Smooth muscle cell (in vitro differentiated cells): ENCODE measurements at regions not wholly inside any gene's neighbourhood (a gene's known extent, or its start where the extent isn't known, plus 50 kb on each side); places are given as distances from the start of the nearest gene placed in this dataset.

ENCODE experiments used
- DNase-seq: peaks from one replicate; lab custom pipeline; 2025; ENCODE audit not compliant: unreplicated experiment; lab: John Stamatoyannopoulos, UW
- H2AFZ ChIP-seq: fragments of 200-600 bp; sonication (generic); 2 replicates; pipeline ENCODE4 v1.6.0; 2016; ENCODE audit warnings: antibody characterized with exemption, low read depth, mild to moderate bottlenecking
- H3F3A ChIP-seq: fragments of 200-600 bp; sonication (generic); 2 replicates; pipeline ENCODE4 v1.6.0; 2017; ENCODE audit warnings: antibody characterized with exemption, low read depth
- H3K27ac ChIP-seq: fragments of 200-600 bp; sonication (generic); 2 replicates; pipeline ENCODE4 v1.5.1; 2016; ENCODE audit warnings: low read depth, mild to moderate bottlenecking
- H3K27me3 ChIP-seq: fragments of 200-600 bp; sonication (generic); 2 replicates; pipeline ENCODE4 v1.6.1; 2016; ENCODE audit warnings: low read depth, mild to moderate bottlenecking
- H3K36me3 ChIP-seq: fragments of 200-600 bp; sonication (generic); 2 replicates; pipeline ENCODE4 v1.5.1; 2016; ENCODE audit warnings: low read depth
- H3K4me1 ChIP-seq: fragments of 200-600 bp; sonication (generic); 2 replicates; pipeline ENCODE4 v1.5.1; 2016; ENCODE audit warnings: low read depth
- H3K4me2 ChIP-seq: fragments of 200-600 bp; sonication (generic); 2 replicates; pipeline ENCODE4 v1.6.0; 2016; ENCODE audit warnings: mild to moderate bottlenecking
- H3K4me3 ChIP-seq: fragments of 200-600 bp; sonication (generic); 2 replicates; pipeline ENCODE4 v1.5.1; 2016; ENCODE audit warnings: mild to moderate bottlenecking
- H3K79me2 ChIP-seq: fragments of 200-600 bp; sonication (generic); 2 replicates; pipeline ENCODE4 v1.6.0; 2016; ENCODE audit warnings: low read depth, mild to moderate bottlenecking
- H3K9ac ChIP-seq: fragments of 200-600 bp; sonication (generic); 2 replicates; pipeline ENCODE4 v1.6.0; 2016; ENCODE audit warnings: low read depth
- H3K9me3 ChIP-seq: fragments of 200-600 bp; sonication (generic); replicated peaks from 2 replicates; pipeline ENCODE4 v1.5.1; 2016; ENCODE audit warnings: low read depth
- H4K20me1 ChIP-seq: fragments of 200-600 bp; sonication (generic); 2 replicates; pipeline ENCODE4 v1.6.0; 2016; ENCODE audit warnings: low read depth
- WGBS: methylation state at CpG from one replicate; pipeline ENCODE4 v1.1.7; 2016; ENCODE audit warnings: low lambda C conversion rate; 5-methylcytosine and 5-hydroxymethylcytosine counted together
- TF ChIP-seq, protein P1 (sequence below): fragments of 200-600 bp; sonication (generic); IDR thresholded peaks from 2 replicates; pipeline ENCODE4 v1.5.1; 2017; ENCODE audit warnings: borderline replicate concordance, mild to moderate bottlenecking, antibody characterized with exemption; ENCODE audit not compliant: insufficient read depth, poor library complexity, severe bottlenecking

DNA sequence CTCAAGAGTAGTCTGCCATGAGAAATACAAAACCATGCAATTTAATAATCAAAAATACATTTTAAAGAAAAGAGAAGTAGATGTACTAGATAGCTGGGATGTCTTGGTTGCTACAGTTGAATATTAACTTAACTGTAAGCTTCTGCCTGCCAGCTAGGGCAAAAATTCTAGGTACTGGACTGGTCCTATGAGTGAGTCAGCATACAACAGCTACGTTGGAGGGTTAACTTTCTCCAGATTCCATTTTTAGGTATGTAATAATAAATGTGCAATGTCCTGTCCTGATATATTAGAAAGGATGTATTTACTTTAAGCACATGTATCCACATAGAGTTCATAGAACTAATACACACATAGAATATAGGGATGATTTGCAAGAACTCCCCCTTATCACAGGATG is 230.1 kb downstream of the CAAP1 start:
- Histone ChIP-seq H3K27ac (no peak overlapping the region), H3K9me3 (no peaks in the 10 kb centered on the region), H3K27me3 (peaks cover 3% of the 10 kb centered on the region), H3F3A (no peaks in the 10 kb centered on the region), H4K20me1 (no peaks in the 10 kb centered on the region), H3K79me2 (no peaks in the 10 kb centered on the region), H3K36me3 (no peaks in the 10 kb centered on the region), H3K4me1 (no peaks in the 10 kb centered on the region), H2AFZ (no peak overlapping the region), H3K4me2 (no peak overlapping the region), H3K4me3 (no peak overlapping the region), H3K9ac (no peak overlapping the region)
- 68% methylated on average over 1 of the region's 1 CpG for WGBS
- TF ChIP-seq, protein P1, sequence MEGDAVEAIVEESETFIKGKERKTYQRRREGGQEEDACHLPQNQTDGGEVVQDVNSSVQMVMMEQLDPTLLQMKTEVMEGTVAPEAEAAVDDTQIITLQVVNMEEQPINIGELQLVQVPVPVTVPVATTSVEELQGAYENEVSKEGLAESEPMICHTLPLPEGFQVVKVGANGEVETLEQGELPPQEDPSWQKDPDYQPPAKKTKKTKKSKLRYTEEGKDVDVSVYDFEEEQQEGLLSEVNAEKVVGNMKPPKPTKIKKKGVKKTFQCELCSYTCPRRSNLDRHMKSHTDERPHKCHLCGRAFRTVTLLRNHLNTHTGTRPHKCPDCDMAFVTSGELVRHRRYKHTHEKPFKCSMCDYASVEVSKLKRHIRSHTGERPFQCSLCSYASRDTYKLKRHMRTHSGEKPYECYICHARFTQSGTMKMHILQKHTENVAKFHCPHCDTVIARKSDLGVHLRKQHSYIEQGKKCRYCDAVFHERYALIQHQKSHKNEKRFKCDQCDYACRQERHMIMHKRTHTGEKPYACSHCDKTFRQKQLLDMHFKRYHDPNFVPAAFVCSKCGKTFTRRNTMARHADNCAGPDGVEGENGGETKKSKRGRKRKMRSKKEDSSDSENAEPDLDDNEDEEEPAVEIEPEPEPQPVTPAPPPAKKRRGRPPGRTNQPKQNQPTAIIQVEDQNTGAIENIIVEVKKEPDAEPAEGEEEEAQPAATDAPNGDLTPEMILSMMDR, result no peak
- no peak for DNase-seq

DNA sequence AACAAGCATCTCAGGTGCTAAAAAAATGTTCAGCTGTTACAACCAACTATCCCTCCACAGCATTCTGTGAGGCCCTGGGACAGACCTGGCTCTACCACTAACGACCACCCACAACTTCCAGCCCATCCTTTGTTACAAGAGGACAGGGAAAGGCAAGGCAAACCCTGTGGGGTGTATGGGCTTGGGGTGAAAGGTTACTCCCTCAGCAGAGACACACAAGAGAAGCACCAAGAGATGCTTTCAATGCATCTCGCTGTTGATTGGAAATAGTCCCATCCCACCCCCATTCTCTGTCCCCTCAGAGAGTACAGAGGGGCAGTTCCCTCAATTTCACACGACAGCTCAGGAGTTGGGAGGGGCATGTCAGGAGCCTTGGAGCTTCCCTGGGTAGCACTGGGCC is 234.1 kb downstream of the CAAP1 start:
- no peak overlapping the region for H3K9ac ChIP-seq
- no peak overlapping the region for H3K27ac ChIP-seq
- H2AFZ ChIP-seq, result no peak overlapping the region
- WGBS, result 76% methylated on average over 3 of the region's 3 CpGs
- H3K4me2 ChIP-seq, result no peak overlapping the region
- H3F3A ChIP-seq, result no peaks in the 10 kb centered on the region
- H3K27me3 ChIP-seq, result peaks cover 3% of the 10 kb centered on the region
- no peaks in the 10 kb centered on the region for H3K9me3 ChIP-seq
- TF ChIP-seq, protein P1, result no peak
- no peaks in the 10 kb centered on the region for H3K79me2 ChIP-seq
- H3K4me3 ChIP-seq, result no peak overlapping the region
- no peak for DNase-seq
- H4K20me1 ChIP-seq, result no peaks in the 10 kb centered on the region
- H3K4me1 ChIP-seq, result no peaks in the 10 kb centered on the region
- H3K36me3 ChIP-seq, result no peaks in the 10 kb centered on the region

DNA sequence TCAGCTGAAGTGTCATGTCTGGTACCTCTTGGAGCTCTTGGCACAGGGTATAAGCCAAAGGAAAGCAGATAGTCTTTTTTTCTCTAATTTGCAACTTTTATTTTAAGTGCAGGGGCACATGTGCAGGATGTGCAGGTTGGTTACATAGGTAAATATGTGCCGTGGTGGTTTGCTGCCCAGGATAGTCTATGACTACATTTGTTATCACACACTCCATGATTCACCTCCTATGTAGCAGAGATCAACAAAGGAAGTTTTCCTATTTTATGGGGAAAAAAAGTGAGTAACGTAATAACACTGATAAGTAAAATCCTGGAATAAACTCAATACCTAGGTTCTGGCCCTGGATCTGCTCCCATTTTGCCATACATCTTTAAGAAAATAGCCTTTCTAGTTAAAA is 234.6 kb downstream of the CAAP1 start:
- TF ChIP-seq, protein P1, result no peak

DNA sequence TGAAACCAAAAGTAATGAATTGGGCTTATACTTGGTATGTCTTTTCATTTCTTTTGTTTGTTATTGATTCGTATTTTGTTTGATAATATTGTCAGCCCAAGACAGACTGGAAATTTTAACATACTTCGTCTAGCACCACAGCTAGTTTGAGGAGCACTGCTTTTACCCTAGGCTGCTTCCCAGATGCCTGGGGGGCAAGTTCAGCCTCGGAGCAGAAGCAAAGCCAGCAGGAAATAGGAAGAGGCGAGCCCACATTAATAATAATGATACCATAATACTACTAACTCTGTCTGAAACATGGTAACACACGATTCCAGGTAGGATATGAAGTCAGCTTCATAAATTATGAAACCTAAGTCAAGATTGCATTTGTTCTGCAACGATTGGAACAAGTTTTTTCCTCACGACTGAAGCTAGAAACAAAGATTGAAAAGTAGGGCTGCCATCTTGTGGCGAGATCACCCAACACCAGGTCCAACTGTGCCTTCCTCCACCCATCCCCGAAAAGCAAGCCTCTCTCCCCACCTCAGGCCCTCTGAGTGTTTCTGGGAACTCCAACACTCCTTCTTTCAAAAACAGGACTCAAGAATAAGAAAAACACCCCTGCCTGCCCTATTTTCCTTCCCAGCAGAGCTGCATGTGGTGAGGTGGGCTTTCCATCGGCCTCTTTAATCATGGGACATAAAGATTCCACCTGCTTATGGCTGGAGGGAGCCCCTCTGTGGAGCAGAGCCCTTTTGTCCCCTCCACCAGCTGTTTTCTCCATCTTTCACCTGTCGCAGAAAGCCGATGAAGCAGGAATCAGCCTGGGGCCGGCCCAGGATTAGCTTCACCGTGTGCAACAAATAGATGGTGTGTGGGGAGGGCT is 236.4 kb downstream of the CAAP1 start:
- no peaks in the 10 kb centered on the region for H4K20me1 ChIP-seq
- no peaks in the 10 kb centered on the region for H3F3A ChIP-seq
- no peaks in the 10 kb centered on the region for H3K9me3 ChIP-seq
- DNase-seq, result no peak
- no peaks in the 10 kb centered on the region for H3K79me2 ChIP-seq
- no peak overlapping the region for H3K9ac ChIP-seq
- no peaks in the 10 kb centered on the region for H3K4me1 ChIP-seq
- H3K27me3 ChIP-seq, result peaks cover under 1% of the 10 kb centered on the region
- WGBS, result 61% methylated on average over 14 of the region's 14 CpGs
- no peaks in the 10 kb centered on the region for H3K36me3 ChIP-seq
- H2AFZ ChIP-seq, result peak overlapping the region; percentile 5
- TF ChIP-seq, protein P1, result peak; percentile 27
- H3K4me3 ChIP-seq, result no peak overlapping the region
- peak overlapping the region; percentile 55 for H3K4me2 ChIP-seq
- H3K27ac ChIP-seq, result no peak overlapping the region

More for the DNA sequence above, 234.6 kb downstream of the CAAP1 start:
- Histone ChIP-seq H2AFZ (no peak overlapping the region), H3K9me3 (no peaks in the 10 kb centered on the region), H3K4me1 (no peaks in the 10 kb centered on the region), H4K20me1 (no peaks in the 10 kb centered on the region), H3K27me3 (peaks cover 3% of the 10 kb centered on the region), H3K4me2 (no peak overlapping the region), H3K27ac (no peak overlapping the region), H3K4me3 (no peak overlapping the region), H3F3A (no peaks in the 10 kb centered on the region), H3K36me3 (no peaks in the 10 kb centered on the region), H3K79me2 (no peaks in the 10 kb centered on the region), H3K9ac (no peak overlapping the region)
- DNase-seq, result no peak
- WGBS, result 65% methylated on average over 2 of the region's 2 CpGs
